HG03066 (cell line): ENCODE measurements at regions not wholly inside any gene's neighbourhood (a gene's known extent, or its start where the extent isn't known, plus 50 kb on each side); places are given as distances from the start of the nearest gene placed in this dataset.

ENCODE experiments used
- ATAC-seq: cut with Tn5 transposase; IDR thresholded peaks from one replicate; pipeline ENCODE4 v1.9.1; 2021; ENCODE audit warnings: low read depth; ENCODE audit not compliant: unreplicated experiment

DNA sequence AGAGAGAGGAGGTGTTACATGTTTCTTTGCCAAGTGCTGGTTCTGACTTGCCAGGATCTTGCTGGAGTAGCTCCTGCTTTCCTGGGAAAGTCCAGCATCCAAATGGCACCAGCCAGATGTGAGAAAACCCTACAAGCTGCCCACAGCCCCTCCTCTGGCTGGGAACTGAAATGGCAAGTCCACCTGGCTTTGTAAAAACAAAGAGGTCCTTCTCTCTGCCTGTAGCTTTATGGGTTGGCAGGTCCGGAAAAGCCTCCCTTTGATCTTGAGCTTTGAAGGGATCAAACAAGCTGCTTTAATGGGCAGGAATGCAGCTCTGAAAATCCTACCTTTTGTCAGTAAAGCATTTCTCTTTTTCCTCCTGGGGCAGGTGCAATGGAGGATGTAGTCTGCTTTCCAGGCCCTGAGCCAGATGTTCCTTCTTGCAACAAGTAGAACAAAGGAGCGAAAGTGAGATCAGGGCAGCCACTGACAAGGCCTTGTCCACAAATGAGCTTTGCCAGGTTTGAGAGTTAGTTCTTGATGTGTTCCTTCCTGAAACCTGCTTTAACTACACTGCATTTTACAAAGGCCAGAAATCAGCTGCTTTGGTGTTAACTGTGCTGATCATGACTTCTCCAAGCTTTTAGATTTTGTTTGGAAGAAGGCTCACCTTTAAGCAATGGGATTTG lies 456.7 kb downstream of the ZNF608 start:
- ATAC-seq = no peak

DNA sequence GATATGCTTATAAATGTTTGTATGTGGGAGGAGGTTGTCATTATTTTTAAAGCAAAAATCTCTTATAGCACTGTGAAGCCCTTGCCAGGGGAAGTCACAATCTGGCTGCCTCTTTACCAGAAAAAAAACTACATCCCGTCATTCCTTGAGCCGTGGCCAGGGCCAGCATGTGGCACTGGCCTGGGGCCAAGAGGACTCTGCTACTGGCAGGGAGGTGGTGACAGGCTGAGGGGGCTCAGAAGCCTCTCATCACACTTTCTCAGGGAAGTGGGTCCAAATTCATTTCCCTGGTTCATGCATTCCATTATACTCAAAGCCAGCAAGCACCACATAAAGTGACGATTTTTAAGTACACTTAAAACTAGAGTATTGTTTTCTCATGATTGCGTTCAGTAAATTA lies 457.3 kb downstream of the ZNF608 start:
- ATAC-seq = no peak

DNA sequence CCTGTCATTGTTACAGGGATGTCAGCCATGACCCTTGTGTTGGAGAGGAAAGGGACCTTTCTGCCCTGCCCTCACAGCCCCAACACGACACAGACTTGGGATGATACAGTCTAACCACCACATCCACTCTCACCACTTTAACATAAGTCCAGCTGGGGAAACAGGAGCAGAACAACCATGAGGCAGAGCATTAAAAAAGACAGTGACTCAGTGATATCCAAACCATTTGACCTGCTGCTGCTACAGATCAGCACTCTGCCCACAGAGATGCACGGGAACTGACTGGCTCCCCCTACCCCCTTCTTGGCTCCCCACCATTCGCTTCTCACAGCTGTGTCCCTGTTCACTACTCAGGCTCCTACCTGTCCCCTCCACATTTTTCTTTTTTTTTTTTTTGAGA lies 458.6 kb downstream of the ZNF608 start:
- no peak for ATAC-seq

GRCh38 chr5:124285733-124286132 lies 460.7 kb downstream of the ZNF608 start:
- no peak for ATAC-seq

DNA sequence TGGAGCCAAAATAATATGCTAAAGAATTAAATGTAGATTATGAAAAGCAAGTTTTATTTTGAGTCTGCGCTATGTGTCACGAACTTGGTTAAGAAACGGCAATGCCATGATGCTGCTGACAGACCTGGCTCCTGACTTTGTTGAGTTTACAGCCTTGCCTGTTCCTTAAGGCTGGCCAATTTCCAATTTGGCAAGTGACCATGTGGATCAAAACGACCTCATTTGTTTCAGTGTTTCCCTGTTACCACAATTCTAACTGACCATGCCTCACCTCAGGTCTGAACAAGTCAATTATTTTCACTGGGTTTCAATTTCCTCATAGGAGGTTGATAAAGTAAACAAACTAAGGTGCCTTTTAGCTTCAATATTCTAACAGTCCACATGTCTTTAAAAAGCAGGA lies 461.4 kb downstream of the ZNF608 start:
- no peak for ATAC-seq

GRCh38 chr5:124283031-124283430 lies 463.4 kb downstream of the ZNF608 start:
- no peak for ATAC-seq

DNA sequence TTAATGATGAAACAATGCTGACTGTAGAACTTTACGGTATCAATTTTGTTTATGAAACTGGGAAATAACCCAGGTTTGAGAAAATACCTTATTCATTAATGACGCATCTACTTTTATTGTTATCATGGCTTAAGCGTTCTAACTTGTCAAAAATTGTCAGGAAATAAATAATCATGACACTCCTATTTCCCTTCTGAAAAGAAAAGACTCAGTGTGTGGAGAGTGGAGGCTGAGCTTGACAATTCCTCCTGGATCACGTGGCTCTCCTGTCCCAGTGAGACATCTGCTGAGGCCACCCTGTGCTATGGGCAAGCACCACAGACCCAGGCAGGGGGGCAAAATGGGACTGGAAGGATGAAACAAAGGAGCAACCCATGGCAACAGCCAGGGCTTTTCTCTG lies 466.4 kb downstream of the ZNF608 start:
- ATAC-seq = no peak

DNA sequence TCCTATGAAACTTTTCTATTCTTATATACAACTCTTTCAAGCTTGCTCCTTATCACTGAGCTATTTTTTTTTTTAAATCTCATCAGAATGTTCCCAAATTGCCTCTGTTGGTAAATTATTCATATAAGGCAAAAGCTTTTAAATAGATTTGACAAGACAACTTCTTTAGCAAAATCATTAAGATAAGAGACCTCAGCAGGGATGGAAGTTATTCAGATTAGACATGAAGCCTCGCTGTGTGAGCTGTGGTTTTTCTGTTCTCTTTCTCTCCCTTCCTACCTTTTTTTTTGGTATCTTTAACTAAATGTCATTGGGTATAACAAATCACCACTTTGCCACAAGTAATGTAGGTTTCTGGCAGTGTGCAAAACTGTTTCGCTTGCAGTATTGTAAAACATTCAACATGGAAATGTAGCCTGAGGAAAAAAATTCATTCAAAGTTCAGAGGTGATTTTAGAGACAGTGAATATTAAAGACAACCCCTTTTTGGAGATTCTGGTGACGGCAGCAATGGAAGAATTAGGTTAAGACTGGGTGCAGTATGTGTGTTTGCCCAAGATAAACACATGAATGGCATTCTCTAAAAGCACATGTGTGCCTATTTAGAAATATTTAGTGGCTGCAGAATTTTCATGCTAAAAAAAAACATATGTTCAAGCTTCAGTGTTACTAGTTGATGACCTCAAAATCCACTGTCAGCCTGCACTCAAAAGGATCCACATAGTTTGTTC lies 467.1 kb downstream of the ZNF608 start:
- ATAC-seq = no peak

- no peak for ATAC-seq
These were observed 467.8 kb downstream of the ZNF608 start for GRCh38 chr5:124278636-124279035.

GRCh38 chr5:124277767-124278545 lies 468.5 kb downstream of the ZNF608 start:
- ATAC-seq = no peak

GRCh38 chr5:124276166-124276565 lies 470.3 kb downstream of the ZNF608 start:
- ATAC-seq = no peak

GRCh38 chr5:124274949-124275348 lies 471.5 kb downstream of the ZNF608 start:
- ATAC-seq = no peak

DNA sequence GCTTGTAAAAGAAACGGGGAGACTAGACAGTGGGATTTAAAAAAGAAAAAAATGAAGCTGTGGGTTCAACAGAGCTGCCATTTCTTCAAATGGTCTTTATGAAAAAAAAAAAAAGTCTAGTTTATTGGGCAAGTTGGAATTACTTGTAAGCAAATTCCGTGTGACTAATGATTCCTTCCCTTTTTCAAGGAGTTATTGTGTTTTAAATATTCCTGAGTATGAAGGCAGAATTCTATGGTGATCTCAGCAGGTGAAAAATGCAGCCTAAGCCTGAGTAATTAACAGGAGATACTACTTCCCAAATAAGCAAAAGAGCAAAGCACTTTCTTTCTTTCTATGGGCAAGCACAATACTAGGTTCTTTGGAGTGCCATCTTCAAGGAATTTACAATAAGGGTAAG lies 481.9 kb downstream of the ZNF608 start:
- no peak for ATAC-seq

DNA sequence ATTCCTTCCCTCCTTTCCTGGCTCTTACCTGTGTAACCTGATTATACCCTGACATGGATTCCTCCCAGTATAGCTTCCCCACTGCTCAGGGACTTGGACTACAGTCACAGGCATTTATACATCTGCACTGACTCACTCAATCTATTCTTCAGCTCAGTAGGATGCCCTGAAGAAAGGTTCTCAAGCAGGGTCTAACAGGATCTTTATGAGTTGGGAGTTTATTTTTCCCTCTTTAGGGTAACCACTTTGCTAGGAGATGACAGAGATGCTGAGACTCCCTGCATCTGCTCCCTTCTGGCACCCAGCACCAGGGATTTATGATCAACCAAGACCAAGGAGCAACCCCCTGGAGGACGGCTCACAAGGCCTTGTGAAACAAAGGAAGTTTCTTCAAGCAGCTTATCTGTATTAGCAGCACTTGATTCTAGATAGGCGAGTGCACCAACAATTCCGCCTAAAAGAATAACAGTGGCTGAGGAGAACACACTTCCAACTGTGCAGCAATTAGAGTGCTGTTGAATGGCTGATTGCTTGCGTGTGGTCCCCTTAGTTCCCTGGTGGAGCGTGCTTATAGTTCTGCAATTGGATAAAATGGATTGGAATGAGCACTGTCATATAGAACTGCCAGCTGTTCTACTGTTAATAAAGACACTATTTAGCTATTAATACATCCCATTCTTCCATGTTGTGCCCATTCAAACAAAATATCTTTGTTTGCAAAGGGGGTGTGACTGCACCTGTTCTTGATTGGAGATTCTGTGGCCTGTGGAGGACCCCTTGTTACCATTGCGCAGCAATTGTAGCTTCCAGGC lies 482.6 kb downstream of the ZNF608 start:
- ATAC-seq = no peak

DNA sequence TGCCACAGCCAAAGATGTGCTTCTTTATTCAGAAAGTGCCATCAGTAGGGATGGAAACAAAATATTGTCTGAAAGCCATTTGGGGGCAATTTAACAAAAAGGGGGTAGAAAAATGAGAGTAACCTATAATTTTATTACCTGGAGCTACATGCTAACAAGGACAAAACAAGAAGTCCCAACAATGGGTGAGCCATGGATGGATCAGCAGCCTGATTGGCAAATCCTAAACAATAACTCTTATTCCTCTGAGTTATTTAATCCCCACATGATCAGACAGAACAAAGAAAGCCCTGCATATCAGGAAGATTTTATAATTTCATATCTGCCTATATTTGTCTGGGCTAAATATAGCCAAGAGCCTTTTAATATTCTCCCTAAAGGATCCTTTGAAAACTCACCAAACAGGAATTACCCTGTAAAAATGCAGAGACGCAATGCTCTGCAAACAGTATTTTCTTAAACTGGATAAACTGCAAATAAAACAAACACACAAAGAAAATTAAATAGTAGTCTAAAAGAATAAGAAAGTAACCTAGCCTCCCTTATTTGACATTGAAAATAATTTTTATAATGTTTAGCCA lies 483.4 kb downstream of the ZNF608 start:
- ATAC-seq = no peak

GRCh38 chr5:124262470-124262869 lies 484.0 kb downstream of the ZNF608 start:
- ATAC-seq = no peak

DNA sequence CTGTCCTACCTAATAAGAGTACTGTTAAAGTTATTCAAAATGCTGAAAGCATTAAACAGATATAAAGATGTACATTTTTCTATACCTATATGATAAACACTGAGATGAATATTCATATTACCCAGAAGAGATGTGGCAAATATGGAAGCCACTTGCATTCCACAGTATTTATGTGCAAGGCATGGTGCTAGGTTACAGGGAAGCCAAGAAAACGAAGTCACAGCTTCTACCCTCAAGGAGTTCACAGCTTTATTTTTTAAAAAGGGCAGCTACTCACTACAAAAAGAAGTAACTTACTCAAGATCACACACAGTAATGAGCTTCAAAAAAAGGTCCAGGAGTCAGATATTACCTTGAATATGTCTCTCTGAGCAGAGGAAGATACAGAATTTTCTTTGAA lies 484.6 kb downstream of the ZNF608 start:
- no peak for ATAC-seq

DNA sequence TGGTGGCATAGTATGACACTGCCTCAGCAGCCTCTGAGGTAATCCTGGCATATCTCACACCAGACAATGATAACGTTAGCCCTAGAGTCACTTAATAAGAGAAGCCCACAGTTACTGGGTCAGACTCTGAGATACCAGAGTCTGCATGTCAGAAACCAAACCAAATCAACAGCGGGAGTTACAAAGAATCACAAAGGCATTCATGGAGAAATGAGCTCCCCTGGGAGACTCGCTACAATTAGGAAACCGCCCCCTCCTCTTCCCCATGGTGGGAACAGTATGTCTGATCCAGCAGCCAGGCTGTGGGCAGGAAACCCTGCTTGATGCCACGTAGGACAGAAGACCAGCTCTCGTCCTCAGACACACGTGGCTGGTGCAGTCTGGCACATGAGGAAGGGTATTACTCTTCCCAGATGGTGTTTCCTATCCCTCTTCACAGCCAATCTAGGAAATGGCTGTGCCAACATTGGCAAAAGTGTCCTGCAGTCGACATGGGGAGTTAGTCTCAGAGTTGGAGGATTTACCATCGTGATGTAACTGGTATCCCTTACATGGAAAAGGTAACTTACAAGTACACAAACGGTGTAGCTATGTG lies 485.4 kb downstream of the ZNF608 start:
- ATAC-seq = no peak

- ATAC-seq = no peak
These were observed 487.4 kb downstream of the ZNF608 start for GRCh38 chr5:124259017-124259416.

- no peak for ATAC-seq
These were observed 489.4 kb downstream of the ZNF608 start for GRCh38 chr5:124257048-124257447.
